LNCaP clone FGC (cell line): ENCODE measurements at regions not wholly inside any gene's neighbourhood (a gene's known extent, or its start where the extent isn't known, plus 50 kb on each side); places are given as distances from the start of the nearest gene placed in this dataset.

ENCODE experiments used
- DNase-seq: peaks from one replicate; pipeline ENCODE4 v3.0.0-alpha.2; 2011; ENCODE audit warnings: low read depth
- H3K4me3 ChIP-seq: 2 replicates; pipeline ENCODE4 v1.5.1; 2011; ENCODE audit warnings: mild to moderate bottlenecking, low read depth, low read length, control low read depth
- TF ChIP-seq, protein P1 (sequence below): IDR thresholded peaks from 2 replicates; pipeline ENCODE4 v1.5.1; 2012; ENCODE audit warnings: mild to moderate bottlenecking; ENCODE audit not compliant: control insufficient read depth, insufficient read depth; ENCODE audit errors: extremely low read depth

DNA sequence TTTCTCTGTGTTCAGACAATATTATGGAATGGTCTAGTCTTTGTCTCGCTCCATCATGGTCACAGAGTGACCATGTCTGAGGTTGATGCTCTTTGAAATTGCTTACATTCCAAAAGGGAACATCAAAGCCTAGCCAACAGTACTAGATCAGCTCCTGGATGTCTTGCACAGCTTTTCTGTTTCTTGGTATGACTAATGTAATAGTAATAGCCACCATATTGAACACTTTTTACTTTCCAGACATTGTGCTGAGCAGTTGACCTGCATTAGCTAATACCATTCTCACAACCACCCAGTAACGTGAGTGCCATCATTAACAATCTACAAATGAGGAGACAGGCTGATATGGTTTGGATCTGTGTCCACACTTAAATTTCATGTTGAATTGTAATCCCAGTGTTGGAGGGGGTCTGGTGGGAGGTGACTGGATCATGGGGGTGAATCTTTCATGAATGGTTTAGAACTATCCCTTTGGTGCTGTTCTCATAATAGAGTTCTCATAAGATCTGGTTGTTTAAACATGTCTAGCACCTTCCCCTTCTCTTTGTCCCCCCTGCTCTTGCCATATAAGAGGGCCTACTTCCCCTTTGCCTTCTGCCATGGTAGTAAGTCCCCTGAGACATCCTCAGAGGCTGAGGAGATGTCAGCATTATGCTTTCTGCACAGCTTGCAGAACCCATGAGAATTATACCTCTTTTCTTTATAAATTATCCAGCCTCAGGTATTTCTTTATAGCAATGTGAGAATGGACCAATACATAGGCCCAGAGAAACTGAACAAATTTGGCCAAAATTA, 577.5 kb upstream of the CLINT1 start:
- TF ChIP-seq, protein P1, sequence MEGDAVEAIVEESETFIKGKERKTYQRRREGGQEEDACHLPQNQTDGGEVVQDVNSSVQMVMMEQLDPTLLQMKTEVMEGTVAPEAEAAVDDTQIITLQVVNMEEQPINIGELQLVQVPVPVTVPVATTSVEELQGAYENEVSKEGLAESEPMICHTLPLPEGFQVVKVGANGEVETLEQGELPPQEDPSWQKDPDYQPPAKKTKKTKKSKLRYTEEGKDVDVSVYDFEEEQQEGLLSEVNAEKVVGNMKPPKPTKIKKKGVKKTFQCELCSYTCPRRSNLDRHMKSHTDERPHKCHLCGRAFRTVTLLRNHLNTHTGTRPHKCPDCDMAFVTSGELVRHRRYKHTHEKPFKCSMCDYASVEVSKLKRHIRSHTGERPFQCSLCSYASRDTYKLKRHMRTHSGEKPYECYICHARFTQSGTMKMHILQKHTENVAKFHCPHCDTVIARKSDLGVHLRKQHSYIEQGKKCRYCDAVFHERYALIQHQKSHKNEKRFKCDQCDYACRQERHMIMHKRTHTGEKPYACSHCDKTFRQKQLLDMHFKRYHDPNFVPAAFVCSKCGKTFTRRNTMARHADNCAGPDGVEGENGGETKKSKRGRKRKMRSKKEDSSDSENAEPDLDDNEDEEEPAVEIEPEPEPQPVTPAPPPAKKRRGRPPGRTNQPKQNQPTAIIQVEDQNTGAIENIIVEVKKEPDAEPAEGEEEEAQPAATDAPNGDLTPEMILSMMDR = no peak
- H3K4me3 ChIP-seq = no peak overlapping the region
- no peak for DNase-seq

DNA sequence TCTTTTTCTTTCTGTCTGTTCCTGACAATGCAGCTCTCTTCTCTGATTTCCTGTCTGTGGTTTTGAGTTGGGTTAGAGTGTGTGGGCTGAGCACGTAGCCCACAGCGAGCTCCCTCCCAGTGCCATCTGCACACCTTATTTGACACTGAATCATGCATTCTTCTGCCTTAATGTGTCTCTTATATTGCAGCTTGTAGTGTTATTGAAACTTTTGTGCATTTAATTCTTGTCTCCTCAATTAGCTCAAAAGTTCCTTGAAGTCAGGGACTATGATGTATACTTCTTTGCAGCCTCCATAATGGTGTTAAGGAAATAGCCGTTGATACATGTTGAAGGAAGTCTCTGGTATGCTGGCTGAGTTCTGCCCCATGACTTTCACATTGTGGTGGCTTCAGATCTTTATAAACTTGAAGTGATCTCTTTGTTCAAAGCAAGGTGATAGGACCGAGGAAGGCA, 576.2 kb upstream of the CLINT1 start:
- TF ChIP-seq, protein P1 = no peak
- H3K4me3 ChIP-seq = no peak overlapping the region
- no peak for DNase-seq

- no peak for DNase-seq
- TF ChIP-seq, protein P1 = no peak
- H3K4me3 ChIP-seq = no peak overlapping the region
These were observed 575.8 kb upstream of the CLINT1 start for GRCh38 chr5:158434749-158435148.

DNA sequence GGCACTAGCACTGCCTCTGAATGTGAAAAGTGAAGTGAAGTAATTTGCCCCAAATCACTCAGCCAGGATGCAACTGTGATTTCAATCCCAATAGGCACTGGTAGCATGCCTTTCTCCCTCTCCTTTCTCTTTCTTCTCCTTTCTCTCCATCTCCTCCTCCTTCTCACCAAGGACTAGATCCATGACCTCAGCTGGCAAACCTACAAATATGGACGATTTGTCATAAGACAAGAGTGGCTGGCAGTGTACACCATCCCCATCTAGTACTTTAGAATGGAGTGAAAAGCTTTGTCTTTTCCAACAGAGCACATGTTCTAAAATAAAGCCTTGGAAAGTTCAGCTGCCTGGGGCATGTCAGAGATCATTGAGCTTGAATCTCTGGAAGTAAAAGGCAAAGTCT, 574.7 kb upstream of the CLINT1 start:
- H3K4me3 ChIP-seq = no peak overlapping the region
- TF ChIP-seq, protein P1 = no peak
- no peak for DNase-seq

DNA sequence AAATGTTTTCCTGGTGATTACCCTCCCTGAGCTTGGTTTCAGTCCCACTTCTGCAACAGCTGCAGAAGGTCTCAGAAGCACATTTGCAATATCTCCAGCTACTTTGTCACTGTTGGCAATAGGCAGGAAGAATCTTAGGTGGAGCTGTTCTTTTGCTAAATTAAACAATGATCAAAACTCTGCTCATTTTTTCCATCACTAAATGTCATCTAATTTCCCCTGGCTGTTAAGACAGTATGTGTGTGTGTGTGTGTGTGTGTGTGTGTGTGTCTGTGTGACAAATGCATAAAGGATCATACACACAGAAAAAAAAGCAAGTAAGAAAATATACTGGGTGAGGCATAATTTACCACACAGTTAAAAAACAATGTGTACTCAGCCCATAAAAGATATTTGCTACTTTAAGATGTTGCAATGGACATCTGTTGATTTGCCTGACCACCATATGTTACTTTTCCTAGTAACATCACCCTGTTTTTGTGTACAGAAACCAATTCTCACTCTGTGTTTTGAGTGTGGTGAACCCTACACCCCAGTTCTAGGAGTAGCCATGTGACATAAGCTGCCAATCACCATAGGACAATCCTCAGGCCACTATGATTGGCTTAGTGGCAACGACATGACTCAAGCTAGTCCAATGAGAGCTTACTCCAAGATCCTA, 572.6 kb upstream of the CLINT1 start:
- no peak for DNase-seq
- TF ChIP-seq, protein P1 = no peak
- no peak overlapping the region for H3K4me3 ChIP-seq

GRCh38 chr5:158430798-158431167, 571.8 kb upstream of the CLINT1 start:
- TF ChIP-seq, protein P1 = no peak
- no peak overlapping the region for H3K4me3 ChIP-seq
- no peak for DNase-seq

- no peak overlapping the region for H3K4me3 ChIP-seq
- DNase-seq = no peak
- TF ChIP-seq, protein P1 = no peak
These were observed 571.3 kb upstream of the CLINT1 start for GRCh38 chr5:158430166-158430797.
